IMR-90 (cell line): ENCODE measurements at regions not wholly inside any gene's neighbourhood (a gene's known extent, or its start where the extent isn't known, plus 50 kb on each side); places are given as distances from the start of the nearest gene placed in this dataset.
A peak's percentile ranks its signal among the peaks of the same experiment; 100 is the strongest.

Experiments used
- CEBPB ChIP-seq: IDR thresholded peaks from 2 replicates; pipeline ENCODE4 v1.6.1; 2012; ENCODE audit warnings: low read depth, low read length, improper control_type of control experiment
- CHD1 ChIP-seq: IDR thresholded peaks from 2 replicates; pipeline ENCODE4 v1.6.1; 2012; ENCODE audit warnings: low read depth, low read length, improper control_type of control experiment
- FOS ChIP-seq: fragments of 150-350 bp; IDR thresholded peaks from 2 replicates; pipeline ENCODE4 v1.6.1; 2016; ENCODE audit warnings: low read depth, low read length
- POLR2A ChIP-seq: IDR thresholded peaks from 2 replicates; pipeline ENCODE4 v1.6.1; 2012; ENCODE audit warnings: mild to moderate bottlenecking, low read depth, low read length
- RAD21 ChIP-seq: IDR thresholded peaks from 2 replicates; pipeline ENCODE4 v1.6.1; 2012; ENCODE audit warnings: low read length, improper control_type of control experiment
- RCOR1 ChIP-seq: IDR thresholded peaks from 2 replicates; pipeline ENCODE4 v1.6.1; 2012; ENCODE audit warnings: mild to moderate bottlenecking, low read length, improper control_type of control experiment; ENCODE audit not compliant: insufficient replicate concordance
- TF ChIP-seq, protein P1 (sequence below): fragments of 150-350 bp; IDR thresholded peaks from 2 replicates; pipeline ENCODE4 v1.6.1; 2017; ENCODE audit warnings: mild to moderate bottlenecking, antibody characterized with exemption, low read length, low read depth
- TF ChIP-seq, protein P2 (sequence below): conservative IDR thresholded peaks from 2 replicates; pipeline ENCODE4 v1.5.1; 2012; ENCODE audit warnings: mild to moderate bottlenecking, low read depth, low read length, improper control_type of control experiment
- TF ChIP-seq, protein P3 (sequence below): fragments of 150-350 bp; IDR thresholded peaks from 2 replicates; pipeline ENCODE4 v1.6.1; 2016; ENCODE audit warnings: low read depth, mild to moderate bottlenecking, low read length, moderate library complexity, borderline replicate concordance

DNA sequence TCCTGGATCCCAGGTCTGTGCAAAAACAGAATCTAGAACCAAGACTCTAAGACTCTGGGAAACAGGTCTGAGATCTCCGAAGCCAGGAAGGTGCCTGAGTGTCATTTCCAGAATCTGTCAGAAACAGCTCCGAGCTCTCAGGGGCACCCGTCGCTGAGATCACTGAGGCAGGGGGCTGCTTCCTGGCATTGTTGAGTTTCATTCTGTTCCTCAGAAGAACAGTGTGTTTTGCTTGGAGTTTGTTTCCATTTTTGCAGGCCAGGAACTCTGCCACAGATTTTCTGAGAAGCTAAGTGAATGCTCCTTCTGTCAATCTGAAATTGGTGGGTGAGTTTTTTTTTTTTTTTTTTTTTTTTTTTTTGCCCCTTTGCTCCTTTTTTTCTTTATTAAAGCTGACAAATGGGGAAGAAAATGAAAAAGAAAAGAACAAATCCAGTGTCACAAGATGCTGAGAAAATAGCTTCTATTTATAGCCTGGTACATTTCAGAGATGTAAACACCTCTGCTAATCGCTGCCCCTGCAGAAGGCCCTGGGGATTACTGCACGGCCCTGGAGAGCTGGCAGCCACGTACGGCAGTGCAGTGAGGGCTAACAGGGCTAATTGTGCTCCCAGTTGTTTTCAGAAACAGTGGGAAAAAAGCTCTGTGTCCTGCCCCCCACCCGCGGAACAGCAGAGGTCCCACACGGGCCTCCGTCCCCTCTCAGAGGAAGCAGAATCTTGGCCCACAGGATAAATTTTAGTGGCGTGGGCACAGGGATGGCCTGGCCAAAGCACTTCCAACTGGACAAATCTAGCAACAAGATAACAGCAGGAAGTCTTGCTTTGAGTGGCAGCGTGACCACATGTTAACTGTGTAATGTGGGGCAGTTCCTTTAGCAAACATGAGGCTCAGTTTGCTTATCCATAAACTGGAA lies 237.6 kb upstream of the IRS2 start:
- TF ChIP-seq FOS (no peak), RCOR1 (no peak), CEBPB (no peak), RAD21 (no peak), POLR2A (no peak), CHD1 (no peak)
- TF ChIP-seq, protein P1, sequence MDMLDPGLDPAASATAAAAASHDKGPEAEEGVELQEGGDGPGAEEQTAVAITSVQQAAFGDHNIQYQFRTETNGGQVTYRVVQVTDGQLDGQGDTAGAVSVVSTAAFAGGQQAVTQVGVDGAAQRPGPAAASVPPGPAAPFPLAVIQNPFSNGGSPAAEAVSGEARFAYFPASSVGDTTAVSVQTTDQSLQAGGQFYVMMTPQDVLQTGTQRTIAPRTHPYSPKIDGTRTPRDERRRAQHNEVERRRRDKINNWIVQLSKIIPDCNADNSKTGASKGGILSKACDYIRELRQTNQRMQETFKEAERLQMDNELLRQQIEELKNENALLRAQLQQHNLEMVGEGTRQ: no peak
- TF ChIP-seq, protein P2, sequence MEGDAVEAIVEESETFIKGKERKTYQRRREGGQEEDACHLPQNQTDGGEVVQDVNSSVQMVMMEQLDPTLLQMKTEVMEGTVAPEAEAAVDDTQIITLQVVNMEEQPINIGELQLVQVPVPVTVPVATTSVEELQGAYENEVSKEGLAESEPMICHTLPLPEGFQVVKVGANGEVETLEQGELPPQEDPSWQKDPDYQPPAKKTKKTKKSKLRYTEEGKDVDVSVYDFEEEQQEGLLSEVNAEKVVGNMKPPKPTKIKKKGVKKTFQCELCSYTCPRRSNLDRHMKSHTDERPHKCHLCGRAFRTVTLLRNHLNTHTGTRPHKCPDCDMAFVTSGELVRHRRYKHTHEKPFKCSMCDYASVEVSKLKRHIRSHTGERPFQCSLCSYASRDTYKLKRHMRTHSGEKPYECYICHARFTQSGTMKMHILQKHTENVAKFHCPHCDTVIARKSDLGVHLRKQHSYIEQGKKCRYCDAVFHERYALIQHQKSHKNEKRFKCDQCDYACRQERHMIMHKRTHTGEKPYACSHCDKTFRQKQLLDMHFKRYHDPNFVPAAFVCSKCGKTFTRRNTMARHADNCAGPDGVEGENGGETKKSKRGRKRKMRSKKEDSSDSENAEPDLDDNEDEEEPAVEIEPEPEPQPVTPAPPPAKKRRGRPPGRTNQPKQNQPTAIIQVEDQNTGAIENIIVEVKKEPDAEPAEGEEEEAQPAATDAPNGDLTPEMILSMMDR: 0 out of 2 replicates have a peak, but pooled peaks have one; percentile 4
- TF ChIP-seq, protein P3, sequence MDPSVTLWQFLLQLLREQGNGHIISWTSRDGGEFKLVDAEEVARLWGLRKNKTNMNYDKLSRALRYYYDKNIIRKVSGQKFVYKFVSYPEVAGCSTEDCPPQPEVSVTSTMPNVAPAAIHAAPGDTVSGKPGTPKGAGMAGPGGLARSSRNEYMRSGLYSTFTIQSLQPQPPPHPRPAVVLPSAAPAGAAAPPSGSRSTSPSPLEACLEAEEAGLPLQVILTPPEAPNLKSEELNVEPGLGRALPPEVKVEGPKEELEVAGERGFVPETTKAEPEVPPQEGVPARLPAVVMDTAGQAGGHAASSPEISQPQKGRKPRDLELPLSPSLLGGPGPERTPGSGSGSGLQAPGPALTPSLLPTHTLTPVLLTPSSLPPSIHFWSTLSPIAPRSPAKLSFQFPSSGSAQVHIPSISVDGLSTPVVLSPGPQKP: no peak
